ENCODE measurements at regions not wholly inside any gene's neighbourhood (a gene's known extent, or its start where the extent isn't known, plus 50 kb on each side); places are given as distances from the start of the nearest gene placed in this dataset.

- TF ChIP-seq CTCF (IDR thresholded peaks at IDR 0.05), result no peak
- TF ChIP-seq POLR2A (IDR thresholded peaks at IDR 0.05), result no peak
These were observed 675.6 kb upstream of the MDGA2 start for GRCh38 chr14:48350971-48351370.

Measured in uterus (tissue), 2 donors.